HG03060 (cell line): ENCODE measurements at regions not wholly inside any gene's neighbourhood (a gene's known extent, or its start where the extent isn't known, plus 50 kb on each side); places are given as distances from the start of the nearest gene placed in this dataset.

Experiments
- ATAC-seq: cut with Tn5 transposase; IDR thresholded peaks from one replicate; pipeline ENCODE4 v1.9.1; 2021; ENCODE audit warnings: low read depth, moderate number of reproducible peaks; ENCODE audit not compliant: unreplicated experiment

DNA sequence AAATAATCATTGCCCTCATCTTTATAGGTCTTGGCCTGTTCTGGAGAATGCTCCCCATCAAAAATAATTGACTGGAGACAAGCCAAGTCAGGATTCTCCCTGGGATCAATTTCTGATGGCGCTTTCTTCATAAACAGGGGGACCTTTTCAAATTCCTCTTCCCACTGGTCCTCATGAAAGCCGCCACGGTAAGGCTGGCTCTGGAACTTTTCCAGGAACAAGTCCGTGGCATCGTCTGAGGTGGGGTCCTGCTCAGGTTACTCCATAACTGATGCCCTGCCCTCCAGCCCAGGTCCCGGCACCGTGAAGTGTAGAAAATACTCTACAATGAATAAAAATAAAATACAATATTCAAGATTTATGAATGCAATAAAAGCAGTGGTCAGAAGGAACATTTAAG lies 79.4 kb upstream of the IGFBP3 start:
- ATAC-seq: no peak

GRCh38 chr7:45999541-45999940 lies 78.5 kb upstream of the IGFBP3 start:
- ATAC-seq: no peak

- no peak for ATAC-seq
These were observed 77.4 kb upstream of the IGFBP3 start for GRCh38 chr7:45998506-45998905.

- no peak for ATAC-seq
These were observed 72.5 kb upstream of the IGFBP3 start for GRCh38 chr7:45993621-45994020.

DNA sequence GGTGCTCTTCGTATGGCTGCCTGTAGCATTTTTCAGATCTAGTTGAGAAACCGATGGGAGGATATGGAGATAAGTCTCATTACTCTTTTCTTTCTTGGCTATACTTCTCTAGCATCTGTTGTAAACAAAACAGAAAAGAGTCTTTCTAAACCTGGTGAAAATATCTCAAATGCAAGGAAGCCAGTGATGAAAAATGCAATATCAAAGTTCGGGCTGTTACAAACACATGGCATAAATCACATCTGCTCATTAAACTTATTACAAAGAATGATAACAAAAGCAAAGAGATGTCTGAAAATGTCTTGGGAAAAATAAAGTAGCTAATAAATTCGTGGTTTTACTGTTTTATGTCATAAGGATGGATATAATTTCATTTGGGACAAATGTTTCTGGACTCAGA lies 71.8 kb upstream of the IGFBP3 start:
- ATAC-seq: no peak

DNA sequence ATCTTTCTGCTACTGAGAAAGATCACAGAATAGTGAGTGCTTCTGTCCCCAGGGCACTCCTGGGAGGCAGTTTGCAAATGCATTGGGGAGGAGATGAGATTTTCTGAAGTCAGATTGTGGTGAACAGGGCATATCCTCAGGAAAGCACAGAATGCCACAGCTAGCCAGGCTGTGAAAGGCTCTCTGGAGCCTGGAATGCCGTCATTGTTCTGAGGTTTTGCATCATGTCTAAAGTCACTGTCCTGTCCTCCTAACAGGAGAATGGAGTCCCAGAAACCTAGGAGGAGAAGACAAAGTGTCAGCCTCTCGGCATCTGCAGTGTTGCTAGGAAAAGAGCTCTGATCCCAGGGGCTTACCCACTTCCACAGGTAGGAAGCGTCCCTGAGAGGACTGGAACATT lies 69.2 kb upstream of the IGFBP3 start:
- no peak for ATAC-seq

DNA sequence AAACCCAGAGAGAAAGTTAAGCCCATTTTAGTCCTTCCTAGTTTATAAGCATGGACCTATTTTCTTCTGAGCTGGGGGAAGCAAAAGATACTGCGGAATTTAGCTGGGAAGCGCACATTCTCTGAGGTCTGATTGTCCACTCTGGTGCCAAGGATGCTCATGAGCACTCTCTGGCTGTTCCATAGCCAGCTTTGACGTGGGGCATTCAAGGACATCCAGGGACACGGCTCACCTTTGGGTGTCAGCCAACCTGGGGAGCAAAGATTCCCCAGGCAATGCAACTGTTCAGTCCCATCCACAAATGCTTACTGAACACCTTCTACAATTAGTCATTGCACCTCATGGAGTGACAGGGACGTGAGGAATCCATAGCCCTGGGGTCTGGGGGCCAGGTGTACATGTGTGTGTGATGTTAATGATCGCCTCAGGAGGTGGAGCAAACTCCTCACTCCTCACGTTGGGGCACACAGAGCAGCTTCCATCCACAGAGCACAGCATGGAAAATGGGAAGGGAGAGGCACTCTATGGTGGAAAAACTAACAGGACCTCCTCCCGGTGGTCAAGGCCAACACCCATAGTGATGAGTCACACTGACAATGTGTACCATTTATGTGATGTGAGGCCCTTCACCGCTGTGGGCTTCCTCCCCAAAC lies 67.5 kb upstream of the IGFBP3 start:
- no peak for ATAC-seq

- no peak for ATAC-seq
These were observed 66.6 kb upstream of the IGFBP3 start for GRCh38 chr7:45987521-45988290.

GRCh38 chr7:45986355-45987298 lies 65.6 kb upstream of the IGFBP3 start:
- ATAC-seq: no peak

DNA sequence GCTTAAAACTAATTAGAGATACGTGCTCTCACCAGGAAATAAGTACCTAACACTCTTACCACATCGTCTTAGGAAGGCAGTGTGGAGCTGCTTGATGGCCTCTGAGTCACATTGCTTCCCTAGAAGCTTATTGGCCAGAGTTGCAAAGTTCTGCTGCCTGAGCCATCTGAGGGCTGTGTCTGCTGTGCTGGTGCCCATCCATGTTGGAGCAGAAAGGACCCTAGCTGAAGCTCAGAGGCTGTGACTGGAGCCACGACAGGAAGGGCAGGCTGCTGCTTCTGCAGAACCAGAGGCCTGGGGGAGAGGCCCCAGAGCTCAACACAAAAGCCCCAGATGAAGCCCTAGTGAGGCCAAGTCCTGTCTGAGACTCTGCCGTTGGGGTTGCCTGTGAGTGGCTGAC lies 64.8 kb upstream of the IGFBP3 start:
- ATAC-seq: no peak

- no peak for ATAC-seq
These were observed 63.6 kb upstream of the IGFBP3 start for GRCh38 chr7:45984386-45985295.

- no peak for ATAC-seq
These were observed 62.7 kb upstream of the IGFBP3 start for GRCh38 chr7:45983720-45984255.

GRCh38 chr7:45982907-45983719 lies 62.0 kb upstream of the IGFBP3 start:
- ATAC-seq: no peak

DNA sequence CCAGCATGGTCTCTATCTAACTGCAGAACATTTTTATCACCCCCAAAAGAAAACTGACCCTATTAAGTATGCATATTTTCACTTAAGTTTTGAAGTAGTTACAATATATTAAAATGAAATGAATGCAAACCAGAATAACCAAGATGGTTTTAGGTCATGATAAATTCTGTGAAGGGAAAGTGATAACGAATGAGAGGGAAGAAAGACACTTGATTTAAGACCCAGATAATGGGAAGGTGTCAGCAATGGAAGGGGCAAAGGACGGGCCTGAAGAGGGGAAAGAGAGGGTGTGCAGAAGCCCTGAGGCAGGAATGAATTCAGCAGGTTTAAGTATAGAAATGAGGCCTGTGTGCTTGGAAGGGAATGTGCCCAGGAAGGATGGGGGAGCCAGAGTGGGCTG lies 61.1 kb upstream of the IGFBP3 start:
- ATAC-seq: no peak

- ATAC-seq: no peak
These were observed 59.9 kb upstream of the IGFBP3 start for GRCh38 chr7:45980973-45981372.

GRCh38 chr7:45980181-45980905 lies 59.3 kb upstream of the IGFBP3 start:
- no peak for ATAC-seq

DNA sequence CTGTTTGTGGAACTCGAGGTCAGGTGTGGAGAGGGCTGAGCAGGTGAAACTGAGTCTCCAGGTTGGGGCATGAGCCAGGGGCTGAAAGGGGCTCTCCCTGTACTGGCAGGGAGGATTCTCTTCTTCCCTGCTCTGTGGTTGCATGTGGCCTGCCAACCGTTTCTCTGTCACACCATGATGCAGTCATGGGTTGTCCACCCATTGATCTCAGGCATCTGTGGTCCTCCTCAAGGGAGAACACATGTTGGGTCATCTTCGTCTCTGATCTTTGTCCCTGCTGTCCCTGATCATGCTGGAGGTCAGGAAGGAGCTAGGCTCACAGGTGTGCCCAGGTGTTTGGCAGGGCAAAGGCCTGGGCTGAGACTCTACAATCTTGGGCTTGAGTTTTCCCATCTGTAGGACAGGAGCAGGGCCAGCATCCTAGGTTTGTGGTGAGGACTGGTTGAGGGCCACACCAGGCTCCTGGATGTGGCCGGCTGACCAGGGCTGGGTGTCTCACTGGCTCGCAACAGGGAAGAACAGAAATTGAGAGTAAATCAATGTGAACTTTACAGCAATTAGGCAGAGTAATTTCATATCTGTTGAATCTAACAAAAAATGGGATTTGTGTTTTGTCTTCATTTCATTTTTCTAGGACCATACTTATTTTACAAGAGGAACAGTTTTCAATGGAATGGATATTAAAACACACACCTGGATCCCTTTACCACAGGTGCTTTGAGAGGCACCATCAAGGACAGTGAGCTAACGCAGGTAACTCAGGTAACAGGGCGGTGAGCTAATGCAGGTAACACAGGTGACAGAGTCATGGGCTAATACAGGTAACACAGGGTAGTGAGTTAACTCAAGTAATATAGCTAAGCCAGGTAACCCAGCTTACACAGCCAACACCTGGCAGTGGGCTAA lies 58.5 kb upstream of the IGFBP3 start:
- ATAC-seq: no peak
